ENCODE measurements at regions not wholly inside any gene's neighbourhood (a gene's known extent, or its start where the extent isn't known, plus 50 kb on each side); places are given as distances from the start of the nearest gene placed in this dataset.

GRCh38 chr12:127189992-127190391 is 1077.0 kb upstream of the TMEM132C start:
- no peak for DNase-seq (ENCODE audit: extremely low spot score, unreplicated experiment)
- no peak for TF ChIP-seq CTCF (IDR thresholded peaks at IDR 0.05)
- no peak overlapping the region for H3K4me3 Mint-ChIP-seq (ENCODE audit: unreplicated experiment)
- H3K4me1 Mint-ChIP-seq (ENCODE audit: unreplicated experiment) = no peaks in the 10 kb centered on the region
- H3K27ac Mint-ChIP-seq (ENCODE audit: unreplicated experiment) = no peak overlapping the region
- no peaks in the 10 kb centered on the region for H3K27me3 Mint-ChIP-seq (ENCODE audit: unreplicated experiment)
- H3K9me3 Mint-ChIP-seq (ENCODE audit: unreplicated experiment) = no peaks in the 10 kb centered on the region
- no peaks in the 10 kb centered on the region for H3K36me3 Mint-ChIP-seq (ENCODE audit: unreplicated experiment)

- Mint-ChIP-seq H3K9me3 (ENCODE audit: unreplicated experiment) (no peaks in the 10 kb centered on the region), H3K4me3 (ENCODE audit: unreplicated experiment) (no peak overlapping the region), H3K36me3 (ENCODE audit: unreplicated experiment) (no peaks in the 10 kb centered on the region), H3K27me3 (ENCODE audit: unreplicated experiment) (no peaks in the 10 kb centered on the region), H3K27ac (ENCODE audit: unreplicated experiment) (no peak overlapping the region), H3K4me1 (ENCODE audit: unreplicated experiment) (no peaks in the 10 kb centered on the region)
- no peak for DNase-seq (ENCODE audit: extremely low spot score, unreplicated experiment)
- TF ChIP-seq CTCF (IDR thresholded peaks at IDR 0.05) = no peak
Measured at GRCh38 chr12:127191129-127191528, 1075.8 kb upstream of the TMEM132C start.

- TF ChIP-seq CTCF (IDR thresholded peaks at IDR 0.05) = no peak
- Mint-ChIP-seq H3K27ac (ENCODE audit: unreplicated experiment) (no peak overlapping the region), H3K36me3 (ENCODE audit: unreplicated experiment) (no peaks in the 10 kb centered on the region), H3K9me3 (ENCODE audit: unreplicated experiment) (no peaks in the 10 kb centered on the region), H3K27me3 (ENCODE audit: unreplicated experiment) (no peaks in the 10 kb centered on the region), H3K4me1 (ENCODE audit: unreplicated experiment) (no peaks in the 10 kb centered on the region), H3K4me3 (ENCODE audit: unreplicated experiment) (no peak overlapping the region)
- no peak for DNase-seq (ENCODE audit: extremely low spot score, unreplicated experiment)
Measured at GRCh38 chr12:127192391-127192790, 1074.6 kb upstream of the TMEM132C start.

- no peaks in the 10 kb centered on the region for H3K27me3 Mint-ChIP-seq (ENCODE audit: unreplicated experiment)
- no peak overlapping the region for H3K27ac Mint-ChIP-seq (ENCODE audit: unreplicated experiment)
- H3K4me3 Mint-ChIP-seq (ENCODE audit: unreplicated experiment) = no peak overlapping the region
- H3K4me1 Mint-ChIP-seq (ENCODE audit: unreplicated experiment) = no peaks in the 10 kb centered on the region
- no peaks in the 10 kb centered on the region for H3K9me3 Mint-ChIP-seq (ENCODE audit: unreplicated experiment)
- no peak for DNase-seq (ENCODE audit: extremely low spot score, unreplicated experiment)
- no peaks in the 10 kb centered on the region for H3K36me3 Mint-ChIP-seq (ENCODE audit: unreplicated experiment)
- TF ChIP-seq CTCF (IDR thresholded peaks at IDR 0.05) = no peak
Measured at GRCh38 chr12:127193341-127193740, 1073.6 kb upstream of the TMEM132C start.

GRCh38 chr12:127194176-127194575 is 1072.8 kb upstream of the TMEM132C start:
- no peak for DNase-seq (ENCODE audit: extremely low spot score, unreplicated experiment)
- H3K9me3 Mint-ChIP-seq (ENCODE audit: unreplicated experiment) = no peaks in the 10 kb centered on the region
- no peaks in the 10 kb centered on the region for H3K36me3 Mint-ChIP-seq (ENCODE audit: unreplicated experiment)
- no peaks in the 10 kb centered on the region for H3K4me1 Mint-ChIP-seq (ENCODE audit: unreplicated experiment)
- no peak overlapping the region for H3K4me3 Mint-ChIP-seq (ENCODE audit: unreplicated experiment)
- no peak for TF ChIP-seq CTCF (IDR thresholded peaks at IDR 0.05)
- no peak overlapping the region for H3K27ac Mint-ChIP-seq (ENCODE audit: unreplicated experiment)
- no peaks in the 10 kb centered on the region for H3K27me3 Mint-ChIP-seq (ENCODE audit: unreplicated experiment)

All from osteocyte (in vitro differentiated cells).